Mesenchymal stem cell (in vitro differentiated cells and primary cell): ENCODE measurements at regions not wholly inside any gene's neighbourhood (a gene's known extent, or its start where the extent isn't known, plus 50 kb on each side); places are given as distances from the start of the nearest gene placed in this dataset.
A peak's percentile ranks its signal among the peaks of the same experiment; 100 is the strongest.

Experiments
- DNase-seq: peaks from one replicate; pipeline ENCODE4 v3.0.0-alpha.2; 2013
- H2AFZ ChIP-seq: one replicate; pipeline ENCODE4 v1.6.1; 2013; ENCODE audit warnings: low read depth, mild to moderate bottlenecking, control low read depth, inconsistent platforms, low read length, moderate library complexity
- H2AK5ac ChIP-seq: 2 replicates; pipeline ENCODE4 v1.6.1; 2013; ENCODE audit warnings: low read length, moderate library complexity, mild to moderate bottlenecking, inconsistent platforms; ENCODE audit not compliant: severe bottlenecking
- H2BK120ac ChIP-seq: one replicate; pipeline ENCODE4 v1.6.1; 2013; ENCODE audit warnings: low read depth, mild to moderate bottlenecking, inconsistent platforms, low read length, moderate library complexity
- H2BK12ac ChIP-seq, 2 experiments: one replicate each; pipeline ENCODE4 v1.6.1; 2013; ENCODE audit warnings: inconsistent platforms in 2 of 2, low read length in 2 of 2, mild to moderate bottlenecking in 2 of 2, moderate library complexity in 2 of 2, control low read depth in 1 of 2
- H2BK15ac ChIP-seq: one replicate; pipeline ENCODE4 v1.6.1; 2013; ENCODE audit warnings: mild to moderate bottlenecking, low read depth, inconsistent platforms; ENCODE audit not compliant: poor library complexity, severe bottlenecking
- H2BK5ac ChIP-seq: 2 replicates; pipeline ENCODE4 v1.6.1; 2013; ENCODE audit warnings: low read depth, mild to moderate bottlenecking, low read length, control low read depth, inconsistent platforms; ENCODE audit not compliant: poor library complexity, severe bottlenecking
- H3K14ac ChIP-seq, 2 experiments: one replicate each; pipeline ENCODE4 v1.6.1; 2013; ENCODE audit warnings: inconsistent platforms in 2 of 2, low read length in 2 of 2, control low read depth in 1 of 2, mild to moderate bottlenecking in 1 of 2, moderate library complexity in 1 of 2
- H3K18ac ChIP-seq, 2 experiments: one replicate each; pipeline ENCODE4 v1.6.1; 2013; ENCODE audit warnings: inconsistent platforms in 2 of 2, low read length in 2 of 2, control low read depth in 1 of 2, low read depth in 1 of 2, mild to moderate bottlenecking in 1 of 2
- H3K23ac ChIP-seq, 2 experiments: one replicate each; pipeline ENCODE4 v1.6.1; 2013; ENCODE audit warnings: inconsistent platforms in 2 of 2, low read length in 2 of 2, mild to moderate bottlenecking in 2 of 2, moderate library complexity in 2 of 2, control low read depth in 1 of 2
- H3K27ac ChIP-seq: 2 replicates; pipeline ENCODE4 v1.5.1; 2013; ENCODE audit warnings: mild to moderate bottlenecking, moderate library complexity, low read length, control low read depth, inconsistent platforms; ENCODE audit not compliant: poor library complexity, severe bottlenecking
- H3K27me3 ChIP-seq, 2 experiments: 2 replicates each; pipeline versions ENCODE4 v1.6.1 to v1.7.0; 2013; ENCODE audit warnings: low read length in 2 of 2, mild to moderate bottlenecking in 2 of 2, moderate library complexity in 2 of 2, control low read depth in 1 of 2, inconsistent platforms in 1 of 2; ENCODE audit not compliant: control insufficient read depth in 1 of 2, insufficient read depth in 1 of 2
- H3K36me3 ChIP-seq, 2 experiments: 2 replicates each; pipeline versions ENCODE4 v1.6.1 to v1.7.0; 2013; ENCODE audit warnings: low read length in 2 of 2, control low read depth in 1 of 2, inconsistent platforms in 1 of 2, low read depth in 1 of 2, mild to moderate bottlenecking in 1 of 2; ENCODE audit not compliant: insufficient read depth in 2 of 2, control insufficient read depth in 1 of 2
- H3K4ac ChIP-seq, 2 experiments: one replicate each; pipeline ENCODE4 v1.6.1; 2013; ENCODE audit warnings: inconsistent platforms in 2 of 2, low read length in 2 of 2, mild to moderate bottlenecking in 2 of 2, moderate library complexity in 2 of 2, control low read depth in 1 of 2, low read depth in 1 of 2
- H3K4me1 ChIP-seq: 2 replicates; pipeline ENCODE4 v1.6.1; 2013; ENCODE audit warnings: low read depth, low read length, control low read depth; ENCODE audit not compliant: control insufficient read depth, insufficient read depth
- H3K4me2 ChIP-seq: 2 replicates; pipeline ENCODE4 v1.6.1; 2013; ENCODE audit warnings: low read length, mild to moderate bottlenecking, inconsistent platforms; ENCODE audit not compliant: poor library complexity, severe bottlenecking
- H3K4me3 ChIP-seq, 2 experiments: 2 replicates each; pipeline versions ENCODE4 v1.5.1 to v1.7.0; 2013; ENCODE audit warnings: low read length in 2 of 2, mild to moderate bottlenecking in 2 of 2, control low read depth in 1 of 2, low read depth in 1 of 2; ENCODE audit not compliant: insufficient read depth in 1 of 2
- H3K79me1 ChIP-seq: replicated peaks from 2 replicates; pipeline ENCODE4 v1.6.1; 2013; ENCODE audit warnings: mild to moderate bottlenecking, control low read depth, low read length, inconsistent platforms; ENCODE audit not compliant: poor library complexity, severe bottlenecking
- H3K9ac ChIP-seq: 2 replicates; pipeline ENCODE4 v1.7.0; 2013; ENCODE audit warnings: mild to moderate bottlenecking, low read length, moderate library complexity
- H3K9me3 ChIP-seq: 2 replicates; pipeline ENCODE4 v1.7.0; 2013; ENCODE audit warnings: mild to moderate bottlenecking, low read length; ENCODE audit not compliant: control insufficient read depth
- H4K8ac ChIP-seq: one replicate; pipeline ENCODE4 v1.6.1; 2013; ENCODE audit warnings: inconsistent platforms, mild to moderate bottlenecking, low read length, moderate library complexity
- H4K91ac ChIP-seq: one replicate; pipeline ENCODE4 v1.6.1; 2013; ENCODE audit warnings: mild to moderate bottlenecking, low read length, inconsistent platforms
- WGBS: methylation state at CpG from one replicate; pipeline ENCODE4 v1.1.7; 2013; ENCODE audit warnings: mixed read lengths; 5-methylcytosine and 5-hydroxymethylcytosine counted together

DNA sequence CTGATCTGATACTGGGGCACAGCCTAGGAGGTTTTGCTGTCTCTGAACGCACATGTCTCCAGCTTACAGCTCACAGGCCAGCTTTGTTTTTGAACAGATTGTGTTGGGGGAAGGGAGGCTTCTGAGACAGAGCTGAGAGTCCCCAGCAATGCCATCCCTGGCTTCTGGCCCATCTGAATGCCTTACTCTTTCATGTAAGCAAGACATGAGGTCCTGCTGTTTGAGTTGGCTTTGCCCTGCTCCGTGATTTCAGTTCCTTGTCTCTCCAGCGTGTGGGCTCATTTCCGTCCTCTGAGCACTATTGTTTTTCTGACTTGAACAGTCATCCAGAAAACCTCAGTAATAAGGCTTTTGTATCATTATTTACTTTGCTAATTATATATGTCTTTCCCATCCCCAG, 194.9 kb upstream of the TNP1 start:
- H4K91ac ChIP-seq = no peak overlapping the region
- no peaks in the 10 kb centered on the region for H3K27me3 ChIP-seq
- no peaks in the 10 kb centered on the region for H3K36me3 ChIP-seq
- H3K23ac ChIP-seq = no peak overlapping the region
- DNase-seq = no peak
- H3K4me3 ChIP-seq = no peak overlapping the region
- H2BK120ac ChIP-seq = no peak overlapping the region
- peak overlapping the region; percentile 50 to 55 for H3K18ac ChIP-seq
- H3K9me3 ChIP-seq = no peaks in the 10 kb centered on the region
- H2AK5ac ChIP-seq = no peak overlapping the region
- no peak overlapping the region for H2AFZ ChIP-seq
- no peak overlapping the region for H3K9ac ChIP-seq
- 81% methylated on average over 4 of the region's 4 CpGs for WGBS
- H3K4me2 ChIP-seq = no peak overlapping the region
- peak overlapping the region; percentile 61 to 73 for H3K4ac ChIP-seq
- H2BK15ac ChIP-seq = no peak overlapping the region
- H4K8ac ChIP-seq = no peak overlapping the region
- no peak overlapping the region for H2BK5ac ChIP-seq
- no peak overlapping the region for H3K14ac ChIP-seq
- H2BK12ac ChIP-seq = peak overlapping the region in 1 of 2 experiments; percentile 23
- H3K4me1 ChIP-seq = peaks cover 2% of the 10 kb centered on the region
- H3K79me1 ChIP-seq = no peaks in the 10 kb centered on the region
- no peak overlapping the region for H3K27ac ChIP-seq

- H3K4me3 ChIP-seq = no peak overlapping the region
- no peak for DNase-seq
- H2AK5ac ChIP-seq = no peak overlapping the region
Observed at GRCh38 chr2:217052856-217053577, 193.2 kb upstream of the TNP1 start.

GRCh38 chr2:217051416-217051815, 191.6 kb upstream of the TNP1 start:
- H3K4me3 ChIP-seq = no peak overlapping the region
- no peak overlapping the region for H2BK5ac ChIP-seq
- no peak for DNase-seq
- no peak overlapping the region for H3K9ac ChIP-seq
- H3K27me3 ChIP-seq = peaks cover 0 to 11% of the 10 kb centered on the region in 2 experiments
- H3K36me3 ChIP-seq = no peaks in the 10 kb centered on the region
- no peak overlapping the region for H3K23ac ChIP-seq
- no peak overlapping the region for H3K14ac ChIP-seq
- H2AFZ ChIP-seq = no peak overlapping the region
- H2BK12ac ChIP-seq = no peak overlapping the region
- no peak overlapping the region for H3K18ac ChIP-seq
- no peak overlapping the region for H2BK120ac ChIP-seq
- peaks cover 3% of the 10 kb centered on the region for H3K4me1 ChIP-seq
- no peak overlapping the region for H2AK5ac ChIP-seq
- no peak overlapping the region for H3K4me2 ChIP-seq
- 63% methylated on average over 2 of the region's 2 CpGs for WGBS
- H3K79me1 ChIP-seq = no peaks in the 10 kb centered on the region
- H3K27ac ChIP-seq = no peak overlapping the region
- H3K9me3 ChIP-seq = no peaks in the 10 kb centered on the region
- H4K8ac ChIP-seq = no peak overlapping the region
- H2BK15ac ChIP-seq = no peak overlapping the region
- no peak overlapping the region for H3K4ac ChIP-seq
- H4K91ac ChIP-seq = no peak overlapping the region

More at GRCh38 chr2:217052856-217053577, 193.2 kb upstream of the TNP1 start:
- H3K4me2 ChIP-seq = no peak overlapping the region
- H2BK5ac ChIP-seq = no peak overlapping the region
- no peak overlapping the region for H3K23ac ChIP-seq
- H3K4ac ChIP-seq = peak overlapping the region in 1 of 2 experiments; percentile 48
- no peaks in the 10 kb centered on the region for H3K36me3 ChIP-seq
- H4K8ac ChIP-seq = no peak overlapping the region
- H3K27me3 ChIP-seq = peaks cover 0 to 11% of the 10 kb centered on the region in 2 experiments
- 100% methylated on average over 2 of the region's 2 CpGs for WGBS
- peak overlapping the region in 1 of 2 experiments; percentile 44 for H3K18ac ChIP-seq
- H2BK120ac ChIP-seq = no peak overlapping the region
- peak overlapping the region; percentile 6 to 43 for H2BK12ac ChIP-seq
- no peak overlapping the region for H4K91ac ChIP-seq
- peaks cover 2% of the 10 kb centered on the region for H3K4me1 ChIP-seq
- H3K9me3 ChIP-seq = no peaks in the 10 kb centered on the region
- no peak overlapping the region for H3K27ac ChIP-seq
- no peaks in the 10 kb centered on the region for H3K79me1 ChIP-seq
- no peak overlapping the region for H3K9ac ChIP-seq
- no peak overlapping the region for H3K14ac ChIP-seq
- H2AFZ ChIP-seq = no peak overlapping the region
- H2BK15ac ChIP-seq = no peak overlapping the region

GRCh38 chr2:217049956-217050355, 190.1 kb upstream of the TNP1 start:
- WGBS = 71% methylated on average over 3 of the region's 3 CpGs
- no peak overlapping the region for H3K4me2 ChIP-seq

More at GRCh38 chr2:217049956-217050355, 190.1 kb upstream of the TNP1 start:
- H3K9ac ChIP-seq = no peak overlapping the region
- no peak overlapping the region for H3K4ac ChIP-seq
- no peaks in the 10 kb centered on the region for H3K9me3 ChIP-seq
- H3K14ac ChIP-seq = peak overlapping the region in 1 of 2 experiments; percentile 78
- H3K4me3 ChIP-seq = no peak overlapping the region
- peak overlapping the region; percentile 17 for H2BK15ac ChIP-seq
- H3K4me1 ChIP-seq = peaks cover 3% of the 10 kb centered on the region
- H2AK5ac ChIP-seq = no peak overlapping the region
- no peak overlapping the region for H4K8ac ChIP-seq
- peaks cover 0 to 11% of the 10 kb centered on the region in 2 experiments for H3K27me3 ChIP-seq
- H2BK120ac ChIP-seq = no peak overlapping the region
- no peak overlapping the region for H3K27ac ChIP-seq
- DNase-seq = no peak
- no peaks in the 10 kb centered on the region for H3K79me1 ChIP-seq
- H2BK12ac ChIP-seq = peak overlapping the region; percentile 61 to 89
- H4K91ac ChIP-seq = peak overlapping the region; percentile 37
- no peaks in the 10 kb centered on the region for H3K36me3 ChIP-seq
- no peak overlapping the region for H3K23ac ChIP-seq
- no peak overlapping the region for H2BK5ac ChIP-seq
- no peak overlapping the region for H2AFZ ChIP-seq
- peak overlapping the region; percentile 52 to 63 for H3K18ac ChIP-seq
